H1 (cell line): ENCODE measurements at regions not wholly inside any gene's neighbourhood (a gene's known extent, or its start where the extent isn't known, plus 50 kb on each side); places are given as distances from the start of the nearest gene placed in this dataset.
"Not testable (repeated sequence)": the region's sequence is repeated elsewhere in the genome, so short reads cannot be mapped to it uniquely, and the experiment has no call there.

ENCODE experiments used
- CTCF ChIA-PET: fragments of 300-600 bp; sonication (Branson Sonifier 250); formaldehyde crosslinking; loops from one replicate; lab custom pipeline; 2021; ENCODE audit not compliant: partially characterized antibody; lab: Charles Lee
- POLR2A ChIA-PET: fragments of 300-600 bp; sonication (Branson Sonifier 250); formaldehyde crosslinking; loops from one replicate; lab custom pipeline; 2021; ENCODE audit warnings: inconsistent platforms; ENCODE audit not compliant: partially characterized antibody; lab: Charles Lee
- DNase-seq, 2 experiments: peaks; one replicate each; pipeline versions ENCODE4 v3.0.0 to v3.0.0-alpha.2; 2010 to 2022; ENCODE audit warnings: low spot score in 2 of 2, low read depth in 1 of 2, mixed read lengths in 1 of 2
- FAIRE-seq: peaks from 2 replicates; lab custom pipeline; 2011; peaks lifted over from hg19 to GRCh38; lab: Jason Lieb, UNC
- H2AFZ ChIP-seq: 2 replicates; pipeline ENCODE4 v1.8.1; 2012; ENCODE audit warnings: low read length, inconsistent platforms
- H2AK5ac ChIP-seq: 2 replicates; pipeline ENCODE4 v1.6.1; 2013; ENCODE audit warnings: low read depth, low read length
- H2BK120ac ChIP-seq: replicated peaks from 2 replicates; pipeline ENCODE3; 2013; ENCODE audit warnings: low read depth, low read length, inconsistent platforms
- H2BK12ac ChIP-seq: 2 replicates; pipeline ENCODE4 v1.6.1; 2013; ENCODE audit warnings: low read depth, low read length
- H2BK15ac ChIP-seq: 2 replicates; pipeline ENCODE4 v1.6.1; 2013; ENCODE audit warnings: low read length
- H2BK20ac ChIP-seq: 2 replicates; pipeline ENCODE4 v1.6.1; 2013; ENCODE audit warnings: low read length
- H2BK5ac ChIP-seq: 2 replicates; pipeline ENCODE4 v1.6.1; 2013; ENCODE audit warnings: low read depth, low read length
- H3K14ac ChIP-seq: 2 replicates; pipeline ENCODE4 v1.6.1; 2013; ENCODE audit warnings: inconsistent platforms; ENCODE audit not compliant: insufficient read length
- H3K18ac ChIP-seq: 2 replicates; pipeline ENCODE4 v1.6.1; 2013; ENCODE audit warnings: low read length; ENCODE audit errors: extremely low read depth
- H3K23ac ChIP-seq: 2 replicates; pipeline ENCODE4 v1.6.1; 2013; ENCODE audit warnings: inconsistent platforms; ENCODE audit not compliant: insufficient read length
- H3K23me2 ChIP-seq: 2 replicates; pipeline ENCODE4 v1.6.1; 2013; ENCODE audit warnings: low read depth, low read length
- H3K27ac ChIP-seq: 2 replicates; pipeline ENCODE4 v1.6.1; 2011; ENCODE audit warnings: low read depth, low read length, inconsistent platforms
- H3K27me3 ChIP-seq, 4 experiments: replicated peaks in 1 of 4; 1 replicate in 1 of 4; 2 replicates in 3 of 4; pipeline versions ENCODE4 v1.6.1 to v1.8.1; 2011 to 2013; ENCODE audit warnings: low read length in 3 of 4, mild to moderate bottlenecking in 3 of 4, inconsistent platforms in 2 of 4, mixed read lengths in 2 of 4, moderate library complexity in 1 of 4; ENCODE audit not compliant: control insufficient read depth in 3 of 4, insufficient read depth in 3 of 4; ENCODE audit errors: extremely low read depth in 1 of 4
- H3K36me3 ChIP-seq, 4 experiments: 2 replicates each; pipeline versions ENCODE4 v1.6.1 to v1.8.1; 2011 to 2013; ENCODE audit warnings: mild to moderate bottlenecking in 4 of 4, low read length in 3 of 4, moderate library complexity in 2 of 4, control low read depth in 1 of 4, inconsistent platforms in 1 of 4; ENCODE audit not compliant: insufficient read depth in 4 of 4, control insufficient read depth in 2 of 4
- H3K4ac ChIP-seq: replicated peaks from 2 replicates; pipeline ENCODE3; 2013; ENCODE audit warnings: low read length, low read depth, mixed read lengths, inconsistent platforms; ENCODE audit not compliant: insufficient read length
- H3K4me1 ChIP-seq, 4 experiments: replicated peaks in 1 of 4; 1 replicate in 1 of 4; 2 replicates in 3 of 4; pipeline versions ENCODE4 v1.6.1 to v1.8.1; 2011 to 2013; ENCODE audit warnings: low read length in 3 of 4, inconsistent platforms in 2 of 4, mixed read lengths in 1 of 4; ENCODE audit not compliant: insufficient read depth in 4 of 4, control insufficient read depth in 3 of 4
- H3K4me2 ChIP-seq, 2 experiments: 2 replicates each; pipeline versions ENCODE4 v1.6.1 to v1.8.1; 2011 to 2013; ENCODE audit warnings: low read depth in 2 of 2, low read length in 2 of 2, control low read depth in 1 of 2, inconsistent platforms in 1 of 2, mild to moderate bottlenecking in 1 of 2; ENCODE audit not compliant: insufficient read depth in 1 of 2
- H3K4me3 ChIP-seq, 4 experiments: fragments of 200-600, 300-600 bp in 1 of 4; sonication (generic), shearing (Covaris generic), sonication (Bioruptor Twin) in 1 of 4; 2 replicates each; pipeline versions ENCODE4 v1.5.1 to v1.8.1; 2011 to 2016; ENCODE audit warnings: low read length in 4 of 4, low read depth in 3 of 4, control low read depth in 2 of 4, inconsistent platforms in 2 of 4, mild to moderate bottlenecking in 2 of 4, mixed read lengths in 1 of 4, moderate library complexity in 1 of 4; ENCODE audit not compliant: insufficient read depth in 2 of 4; ENCODE audit errors: extremely low read depth in 1 of 4
- H3K56ac ChIP-seq: replicated peaks from 2 replicates; pipeline ENCODE3; 2013; ENCODE audit warnings: low read depth, mild to moderate bottlenecking, mixed read lengths, low read length, inconsistent platforms; ENCODE audit not compliant: insufficient read length
- H3K79me1 ChIP-seq: 2 replicates; pipeline ENCODE4 v1.6.1; 2013; ENCODE audit warnings: low read depth, low read length, control low read depth
- H3K79me2 ChIP-seq, 2 experiments: 2 replicates each; pipeline versions ENCODE4 v1.6.1 to v1.8.1; 2012 to 2013; ENCODE audit warnings: low read length in 2 of 2, mild to moderate bottlenecking in 2 of 2, inconsistent platforms in 1 of 2; ENCODE audit not compliant: insufficient read depth in 2 of 2, control insufficient read depth in 1 of 2
- H3K9ac ChIP-seq, 4 experiments: replicated peaks in 1 of 4; 1 replicate in 1 of 4; 2 replicates in 3 of 4; pipeline versions ENCODE4 v1.6.1 to v1.8.1; 2011 to 2013; ENCODE audit warnings: low read depth in 3 of 4, low read length in 3 of 4, control low read depth in 2 of 4, mild to moderate bottlenecking in 2 of 4, moderate library complexity in 2 of 4, inconsistent platforms in 1 of 4; ENCODE audit errors: extremely low read depth in 1 of 4
- H3K9me3 ChIP-seq, 2 experiments: 2 replicates each; pipeline versions ENCODE4 v1.6.1 to v1.8.1; 2012 to 2013; ENCODE audit warnings: mild to moderate bottlenecking in 2 of 2, moderate library complexity in 2 of 2, control low read depth in 1 of 2, inconsistent platforms in 1 of 2, low read depth in 1 of 2, low read length in 1 of 2, mixed read lengths in 1 of 2; ENCODE audit not compliant: insufficient read depth in 2 of 2
- H4K20me1 ChIP-seq, 2 experiments: replicated peaks in 1 of 2; 2 replicates each; pipeline versions ENCODE3 to v1.8.1; 2011 to 2013; ENCODE audit warnings: inconsistent platforms in 2 of 2, low read length in 2 of 2, mild to moderate bottlenecking in 1 of 2; ENCODE audit not compliant: insufficient read depth in 2 of 2, control insufficient read depth in 1 of 2
- H4K5ac ChIP-seq: 2 replicates; pipeline ENCODE4 v1.6.1; 2013; ENCODE audit warnings: low read length, low read depth, mixed read lengths, inconsistent platforms; ENCODE audit not compliant: insufficient read length
- H4K8ac ChIP-seq: 2 replicates; pipeline ENCODE4 v1.8.0; 2013; ENCODE audit warnings: mild to moderate bottlenecking, moderate library complexity, low read length, inconsistent platforms; ENCODE audit not compliant: insufficient read depth; ENCODE audit errors: extremely low read depth
- H4K91ac ChIP-seq: replicated peaks from 2 replicates; pipeline ENCODE3; 2013; ENCODE audit warnings: low read length, mixed read lengths, inconsistent platforms; ENCODE audit not compliant: insufficient read length
- WGBS, 2 experiments: shearing (Covaris generic) in 1 of 2; methylation state at CpG; one replicate each; pipeline versions ENCODE4 v1.1.6 to v1.1.7; 2013 to 2015; ENCODE audit warnings: low lambda C conversion rate in 2 of 2, mixed read lengths in 2 of 2, inconsistent platforms in 1 of 2, low coverage in 1 of 2, missing lambda C conversion rate in 1 of 2; ENCODE audit not compliant: insufficient replicate concordance in 2 of 2, insufficient coverage in 1 of 2, insufficient read length in 1 of 2; ENCODE audit errors: extremely low coverage in 1 of 2, missing lambda C conversion rate in 1 of 2; 5-methylcytosine and 5-hydroxymethylcytosine counted together

DNA sequence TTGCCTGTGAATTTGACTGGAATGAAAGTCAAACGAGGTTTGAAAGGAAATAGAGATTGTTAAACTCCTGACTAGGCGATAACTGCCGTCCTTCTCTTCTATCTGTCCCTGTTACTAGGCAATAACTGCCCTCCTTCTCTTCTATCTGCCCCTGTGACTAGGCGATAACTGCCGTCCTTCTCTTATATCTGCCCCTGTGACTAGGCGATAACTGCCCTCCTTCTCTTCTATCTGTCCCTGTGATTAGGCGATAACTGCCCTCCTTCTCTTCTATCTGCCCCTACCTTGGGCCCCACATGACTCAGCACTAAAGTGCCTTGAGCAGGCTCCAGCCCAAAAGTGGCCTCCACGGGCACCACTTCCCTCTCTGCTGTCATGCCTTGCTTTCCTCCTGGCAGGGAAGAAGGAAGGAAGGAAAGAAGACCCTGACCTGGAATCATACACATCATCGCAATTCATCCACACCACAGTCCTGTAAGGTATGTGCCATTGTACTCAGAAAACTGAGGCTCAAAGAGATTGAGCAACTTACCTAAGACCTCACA, 2973.3 kb upstream of the OR11H1 start:
- H3K9ac ChIP-seq, H3K4me2 ChIP-seq, H2BK15ac ChIP-seq, H3K23ac ChIP-seq, H2BK12ac ChIP-seq, H2AFZ ChIP-seq, H2AK5ac ChIP-seq, H2BK20ac ChIP-seq, H3K79me1 ChIP-seq, H2BK5ac ChIP-seq, H3K18ac ChIP-seq, H4K20me1 ChIP-seq, POLR2A ChIA-PET, H3K4me3 ChIP-seq, H3K79me2 ChIP-seq, H3K9me3 ChIP-seq, H3K36me3 ChIP-seq, CTCF ChIA-PET, FAIRE-seq, H3K27ac ChIP-seq, H3K4ac ChIP-seq, H4K91ac ChIP-seq, H3K4me1 ChIP-seq, H3K23me2 ChIP-seq, H4K8ac ChIP-seq, H3K27me3 ChIP-seq, H4K5ac ChIP-seq, DNase-seq, H2BK120ac ChIP-seq, H3K14ac ChIP-seq, H3K56ac ChIP-seq: not testable (repeated sequence)
- WGBS, 2 experiments: 80% methylated on average over 7 of the region's 9 CpGs; no CpG with 5 or more reads in 1 of the 2 experiments

DNA sequence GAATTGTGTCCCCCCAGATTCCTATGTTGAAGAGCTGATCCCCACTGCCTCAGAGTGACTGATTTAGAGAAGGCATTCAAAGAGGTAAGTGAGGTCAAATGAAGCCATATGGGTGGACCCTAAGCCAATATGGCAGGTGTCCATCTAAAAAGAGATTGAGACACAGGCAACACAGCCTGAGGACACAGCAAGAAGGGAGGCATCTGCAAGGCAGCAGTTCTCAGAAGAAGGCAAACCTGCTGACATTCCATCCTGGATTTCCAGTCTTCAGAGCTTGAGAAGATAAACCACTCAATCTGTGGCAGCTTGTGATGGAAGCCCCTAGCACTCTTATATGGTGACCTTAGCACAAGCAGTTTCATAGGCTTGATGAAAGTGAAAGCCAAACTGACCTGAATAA, 2956.5 kb upstream of the OR11H1 start:
- H3K9ac ChIP-seq, H3K27ac ChIP-seq, H2AK5ac ChIP-seq, H3K27me3 ChIP-seq, H3K23ac ChIP-seq, H3K79me1 ChIP-seq, H4K5ac ChIP-seq, H3K23me2 ChIP-seq, POLR2A ChIA-PET, CTCF ChIA-PET, H3K4ac ChIP-seq, H2BK15ac ChIP-seq, H2BK12ac ChIP-seq, H3K4me3 ChIP-seq, H2BK120ac ChIP-seq, H3K9me3 ChIP-seq, H4K8ac ChIP-seq, H2BK20ac ChIP-seq, H3K56ac ChIP-seq, H3K79me2 ChIP-seq, H4K20me1 ChIP-seq, H2BK5ac ChIP-seq, H2AFZ ChIP-seq, FAIRE-seq, H3K4me1 ChIP-seq, H4K91ac ChIP-seq, H3K4me2 ChIP-seq, H3K18ac ChIP-seq, H3K36me3 ChIP-seq, H3K14ac ChIP-seq, DNase-seq: not testable (repeated sequence)
